Parathyroid adenoma (tissue), 2 donors: ENCODE measurements at regions not wholly inside any gene's neighbourhood (a gene's known extent, or its start where the extent isn't known, plus 50 kb on each side); places are given as distances from the start of the nearest gene placed in this dataset.

Experiments
- H2AFZ ChIP-seq: fragments of 300-600 bp; sonication (generic); one replicate; pipeline ENCODE4 v1.7.0; 2017; ENCODE audit warnings: antibody characterized with exemption, mild to moderate bottlenecking
- H3K27ac ChIP-seq: fragments of 300-600 bp; sonication (generic); one replicate; pipeline ENCODE4 v1.7.0; 2017
- H3K27me3 ChIP-seq: fragments of 300-600 bp; sonication (generic); one replicate; pipeline ENCODE4 v1.7.0; 2017; ENCODE audit warnings: low read length; ENCODE audit not compliant: control insufficient read depth, insufficient read depth
- H3K36me3 ChIP-seq: fragments of 300-600 bp; sonication (generic); one replicate; pipeline ENCODE4 v1.7.0; 2017; ENCODE audit warnings: low read length; ENCODE audit not compliant: control insufficient read depth, insufficient read depth
- H3K4me1 ChIP-seq: fragments of 300-600 bp; sonication (generic); one replicate; pipeline ENCODE4 v1.7.0; 2017; ENCODE audit warnings: control low read depth
- H3K4me2 ChIP-seq: fragments of 300-600 bp; sonication (generic); one replicate; pipeline ENCODE4 v1.7.0; 2017; ENCODE audit warnings: low read length
- H3K4me3 ChIP-seq: fragments of 300-600 bp; sonication (generic); one replicate; pipeline ENCODE4 v1.7.0; 2017; ENCODE audit warnings: low read depth, low read length
- H3K79me2 ChIP-seq: fragments of 300-600 bp; sonication (generic); one replicate; pipeline ENCODE4 v1.7.0; 2017; ENCODE audit warnings: control low read depth
- H3K9ac ChIP-seq: fragments of 300-600 bp; sonication (generic); one replicate; pipeline ENCODE4 v1.7.0; 2017; ENCODE audit warnings: mild to moderate bottlenecking
- H3K9me3 ChIP-seq: fragments of 300-600 bp; sonication (generic); one replicate; pipeline ENCODE4 v1.7.0; 2017; ENCODE audit warnings: low read length; ENCODE audit not compliant: control insufficient read depth
- TF ChIP-seq, protein P1 (sequence below): fragments of 300-600 bp; sonication (generic); IDR thresholded peaks from one replicate; pipeline ENCODE4 v1.7.0; 2017; ENCODE audit warnings: antibody characterized with exemption, mild to moderate bottlenecking
- donor health status: primary hyperparathyroidism.

- H3K79me2 ChIP-seq: no peaks in the 10 kb centered on the region
- no peaks in the 10 kb centered on the region for H3K27me3 ChIP-seq
- H3K4me2 ChIP-seq: no peak overlapping the region
- TF ChIP-seq, protein P1, sequence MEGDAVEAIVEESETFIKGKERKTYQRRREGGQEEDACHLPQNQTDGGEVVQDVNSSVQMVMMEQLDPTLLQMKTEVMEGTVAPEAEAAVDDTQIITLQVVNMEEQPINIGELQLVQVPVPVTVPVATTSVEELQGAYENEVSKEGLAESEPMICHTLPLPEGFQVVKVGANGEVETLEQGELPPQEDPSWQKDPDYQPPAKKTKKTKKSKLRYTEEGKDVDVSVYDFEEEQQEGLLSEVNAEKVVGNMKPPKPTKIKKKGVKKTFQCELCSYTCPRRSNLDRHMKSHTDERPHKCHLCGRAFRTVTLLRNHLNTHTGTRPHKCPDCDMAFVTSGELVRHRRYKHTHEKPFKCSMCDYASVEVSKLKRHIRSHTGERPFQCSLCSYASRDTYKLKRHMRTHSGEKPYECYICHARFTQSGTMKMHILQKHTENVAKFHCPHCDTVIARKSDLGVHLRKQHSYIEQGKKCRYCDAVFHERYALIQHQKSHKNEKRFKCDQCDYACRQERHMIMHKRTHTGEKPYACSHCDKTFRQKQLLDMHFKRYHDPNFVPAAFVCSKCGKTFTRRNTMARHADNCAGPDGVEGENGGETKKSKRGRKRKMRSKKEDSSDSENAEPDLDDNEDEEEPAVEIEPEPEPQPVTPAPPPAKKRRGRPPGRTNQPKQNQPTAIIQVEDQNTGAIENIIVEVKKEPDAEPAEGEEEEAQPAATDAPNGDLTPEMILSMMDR: no peak
- no peaks in the 10 kb centered on the region for H3K36me3 ChIP-seq
- no peaks in the 10 kb centered on the region for H3K4me1 ChIP-seq
- H3K27ac ChIP-seq: no peak overlapping the region
- H3K9me3 ChIP-seq: no peaks in the 10 kb centered on the region
- no peak overlapping the region for H3K4me3 ChIP-seq
- no peak overlapping the region for H3K9ac ChIP-seq
- no peak overlapping the region for H2AFZ ChIP-seq
Measured at GRCh38 chr13:61146571-61146970, 269.1 kb downstream of the PCDH20 start.

DNA sequence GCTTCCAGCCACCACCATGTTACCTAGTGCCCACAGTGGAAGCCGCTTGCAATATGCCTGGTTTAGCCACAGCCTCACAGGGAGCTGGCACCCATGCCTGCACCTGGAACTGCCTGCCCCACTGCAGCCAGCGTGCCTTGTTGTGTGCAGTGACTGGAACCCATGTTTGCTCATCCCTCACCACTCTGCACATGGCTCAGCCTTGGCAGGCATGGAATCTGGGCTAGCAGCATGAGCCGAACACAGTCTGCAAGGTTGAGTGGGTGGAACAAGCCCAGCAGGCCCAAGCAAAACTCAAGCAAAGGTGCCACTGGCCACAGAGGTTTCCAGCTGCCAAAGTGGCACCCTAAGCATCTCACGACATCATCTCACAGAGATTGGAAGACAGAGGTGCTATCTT lies 269.5 kb downstream of the PCDH20 start:
- no peak overlapping the region for H3K27ac ChIP-seq
- no peaks in the 10 kb centered on the region for H3K79me2 ChIP-seq
- no peak overlapping the region for H3K4me3 ChIP-seq
- no peaks in the 10 kb centered on the region for H3K9me3 ChIP-seq
- no peak overlapping the region for H3K9ac ChIP-seq
- no peaks in the 10 kb centered on the region for H3K27me3 ChIP-seq
- no peak overlapping the region for H3K4me2 ChIP-seq
- no peaks in the 10 kb centered on the region for H3K36me3 ChIP-seq
- H2AFZ ChIP-seq: no peak overlapping the region
- H3K4me1 ChIP-seq: no peaks in the 10 kb centered on the region
- TF ChIP-seq, protein P1: no peak

DNA sequence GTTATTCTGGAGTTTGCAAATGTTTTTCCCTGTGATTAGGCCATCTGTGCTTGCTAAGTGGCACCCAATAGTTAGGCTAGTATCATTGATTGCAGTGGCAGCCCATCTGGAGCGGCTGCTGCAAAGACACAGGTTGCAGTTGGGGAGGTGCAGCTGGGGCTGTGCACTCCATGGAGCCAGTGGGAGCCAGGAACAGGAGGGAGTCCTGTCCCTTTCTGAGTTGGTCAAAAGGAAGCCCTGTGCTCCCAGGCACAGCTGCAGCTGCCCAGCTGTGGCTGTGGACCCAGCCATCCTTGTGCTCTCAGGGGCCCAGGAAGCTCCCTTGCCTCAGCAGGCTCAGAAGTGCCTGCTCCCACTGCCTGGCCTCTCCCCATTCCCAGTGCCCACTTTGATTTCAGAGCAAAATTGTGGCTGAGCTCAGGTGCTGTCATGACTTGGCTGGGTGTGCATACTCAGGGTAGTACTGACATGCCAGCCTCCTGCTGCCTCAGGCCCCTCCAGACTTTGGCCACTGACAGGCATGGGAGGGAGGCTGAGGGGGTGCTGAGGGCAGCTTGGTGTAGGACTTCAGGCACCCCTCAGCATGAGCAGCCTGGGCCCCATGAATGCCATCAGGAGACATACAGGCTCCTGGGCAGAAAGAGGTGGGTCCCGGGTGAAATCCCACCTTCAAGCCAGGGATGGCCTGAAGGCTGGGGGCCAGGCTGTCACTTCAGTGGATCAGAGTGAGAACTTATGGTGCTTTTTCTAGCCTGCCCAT lies 270.6 kb downstream of the PCDH20 start:
- Histone ChIP-seq H3K9me3 (no peaks in the 10 kb centered on the region), H3K27ac (no peak overlapping the region), H3K4me2 (no peak overlapping the region), H3K4me3 (no peak overlapping the region), H2AFZ (no peak overlapping the region), H3K79me2 (no peaks in the 10 kb centered on the region), H3K36me3 (no peaks in the 10 kb centered on the region), H3K4me1 (no peaks in the 10 kb centered on the region), H3K9ac (no peak overlapping the region), H3K27me3 (no peaks in the 10 kb centered on the region)
- TF ChIP-seq, protein P1: no peak

GRCh38 chr13:61144301-61144700 lies 271.3 kb downstream of the PCDH20 start:
- Histone ChIP-seq H3K79me2 (no peaks in the 10 kb centered on the region), H3K9me3 (no peaks in the 10 kb centered on the region), H3K36me3 (no peaks in the 10 kb centered on the region), H3K4me2 (no peak overlapping the region), H2AFZ (no peak overlapping the region), H3K9ac (no peak overlapping the region), H3K4me3 (no peak overlapping the region), H3K27ac (no peak overlapping the region), H3K27me3 (no peaks in the 10 kb centered on the region), H3K4me1 (no peaks in the 10 kb centered on the region)
- TF ChIP-seq, protein P1: no peak

DNA sequence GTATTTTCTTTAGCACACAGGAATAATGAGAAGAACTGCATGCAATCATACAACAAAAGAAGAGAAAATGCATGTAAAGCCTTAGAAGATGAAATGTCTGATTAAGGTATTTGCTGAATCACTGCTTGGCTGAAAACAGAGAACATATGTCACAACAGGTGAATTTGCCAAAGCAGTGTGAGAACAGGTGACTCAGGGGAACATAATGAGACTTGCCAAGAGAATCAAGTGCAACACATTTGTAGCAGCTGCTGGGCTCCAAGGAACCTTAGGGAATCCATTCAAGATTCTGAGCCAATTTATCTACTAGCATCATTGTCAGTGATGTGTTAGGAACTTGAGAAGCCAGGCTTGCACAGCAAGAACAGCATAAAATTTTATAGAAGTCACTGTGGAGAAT lies 273.1 kb downstream of the PCDH20 start:
- no peaks in the 10 kb centered on the region for H3K36me3 ChIP-seq
- H3K9ac ChIP-seq: no peak overlapping the region
- no peak overlapping the region for H2AFZ ChIP-seq
- no peaks in the 10 kb centered on the region for H3K4me1 ChIP-seq
- H3K79me2 ChIP-seq: no peaks in the 10 kb centered on the region
- H3K27me3 ChIP-seq: no peaks in the 10 kb centered on the region
- no peaks in the 10 kb centered on the region for H3K9me3 ChIP-seq
- TF ChIP-seq, protein P1: no peak
- H3K4me3 ChIP-seq: no peak overlapping the region
- H3K4me2 ChIP-seq: no peak overlapping the region
- no peak overlapping the region for H3K27ac ChIP-seq
